NB4 (cell line): ENCODE measurements at regions not wholly inside any gene's neighbourhood (a gene's known extent, or its start where the extent isn't known, plus 50 kb on each side); places are given as distances from the start of the nearest gene placed in this dataset.

Source experiments
- DNase-seq: peaks from one replicate; pipeline ENCODE4 v3.0.0; 2010; ENCODE audit warnings: low read depth
- H3K4me3 ChIP-seq: one replicate; pipeline ENCODE4 v1.5.1; 2011; ENCODE audit warnings: mild to moderate bottlenecking, low read depth, low read length, moderate library complexity
- CTCF ChIP-seq: IDR thresholded peaks from one replicate; pipeline ENCODE4 v1.5.1; 2012; ENCODE audit warnings: low read depth, low read length
- MAX ChIP-seq: IDR thresholded peaks from 2 replicates; pipeline ENCODE4 v1.6.1; 2011; ENCODE audit warnings: low read depth, low read length
- MYC ChIP-seq: IDR thresholded peaks from 2 replicates; pipeline ENCODE4 v1.6.1; 2011; ENCODE audit warnings: low read depth, low read length
- POLR2A ChIP-seq: IDR thresholded peaks from 2 replicates; pipeline ENCODE4 v1.6.1; 2011; ENCODE audit warnings: mild to moderate bottlenecking; ENCODE audit not compliant: insufficient read length; ENCODE audit errors: extremely low read depth

GRCh38 chr1:208541225-208541855 lies 297.2 kb upstream of the PLXNA2 start:
- no peak overlapping the region for H3K4me3 ChIP-seq
- TF ChIP-seq MYC, result no peak
- no peak for TF ChIP-seq CTCF
- TF ChIP-seq MAX, result no peak
- TF ChIP-seq POLR2A, result no peak
- no peak for DNase-seq

- H3K4me3 ChIP-seq, result no peak overlapping the region
- DNase-seq, result no peak
- no peak for TF ChIP-seq MYC
Observed at GRCh38 chr1:208542309-208542708, 298.1 kb upstream of the PLXNA2 start.

GRCh38 chr1:208544053-208544452 lies 299.9 kb upstream of the PLXNA2 start:
- no peak for DNase-seq
- no peak overlapping the region for H3K4me3 ChIP-seq
- TF ChIP-seq CTCF, result no peak
- TF ChIP-seq POLR2A, result no peak
- no peak for TF ChIP-seq MAX
- TF ChIP-seq MYC, result no peak

- H3K4me3 ChIP-seq, result no peak overlapping the region
- no peak for DNase-seq
- TF ChIP-seq MYC (no peak), CTCF (no peak), POLR2A (no peak), MAX (no peak)
Observed at GRCh38 chr1:208544794-208545193, 300.6 kb upstream of the PLXNA2 start.

- DNase-seq, result no peak
- no peak for TF ChIP-seq MYC
- no peak overlapping the region for H3K4me3 ChIP-seq
Observed at GRCh38 chr1:208551024-208551423, 306.8 kb upstream of the PLXNA2 start.

GRCh38 chr1:208551633-208552320 lies 307.6 kb upstream of the PLXNA2 start:
- TF ChIP-seq MAX (no peak), CTCF (no peak), POLR2A (no peak), MYC (no peak)
- DNase-seq, result no peak
- H3K4me3 ChIP-seq, result no peak overlapping the region

- DNase-seq, result no peak
- TF ChIP-seq CTCF, result no peak
- no peak for TF ChIP-seq MAX
- no peak for TF ChIP-seq POLR2A
- no peak for TF ChIP-seq MYC
- H3K4me3 ChIP-seq, result no peak overlapping the region
Observed at GRCh38 chr1:208552928-208553327, 308.7 kb upstream of the PLXNA2 start.
